HG03571 (cell line): ENCODE measurements at regions not wholly inside any gene's neighbourhood (a gene's known extent, or its start where the extent isn't known, plus 50 kb on each side); places are given as distances from the start of the nearest gene placed in this dataset.

Experiments used
- ATAC-seq: cut with Tn5 transposase; IDR thresholded peaks from one replicate; pipeline ENCODE4 v1.9.1; 2021; ENCODE audit not compliant: unreplicated experiment

DNA sequence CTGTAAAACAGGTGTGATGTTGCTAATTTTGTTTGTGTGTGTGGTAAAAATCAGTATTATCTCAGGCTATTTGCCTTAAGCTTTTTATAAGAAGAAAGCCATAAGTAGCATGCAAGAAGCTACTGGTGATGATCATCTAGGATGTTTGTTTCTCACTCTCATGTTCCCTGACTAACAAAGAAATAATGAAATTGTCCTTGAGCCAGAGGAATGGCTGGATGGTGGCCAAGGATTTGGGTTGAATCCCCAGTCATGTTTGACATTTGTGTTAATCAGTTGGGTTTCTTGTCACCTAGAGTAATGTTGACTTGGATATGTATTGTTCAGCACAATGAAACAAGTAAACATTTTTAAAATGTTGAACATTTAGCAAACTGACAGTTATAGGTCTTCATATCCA, 496.8 kb upstream of the ZEB2 start:
- no peak for ATAC-seq

DNA sequence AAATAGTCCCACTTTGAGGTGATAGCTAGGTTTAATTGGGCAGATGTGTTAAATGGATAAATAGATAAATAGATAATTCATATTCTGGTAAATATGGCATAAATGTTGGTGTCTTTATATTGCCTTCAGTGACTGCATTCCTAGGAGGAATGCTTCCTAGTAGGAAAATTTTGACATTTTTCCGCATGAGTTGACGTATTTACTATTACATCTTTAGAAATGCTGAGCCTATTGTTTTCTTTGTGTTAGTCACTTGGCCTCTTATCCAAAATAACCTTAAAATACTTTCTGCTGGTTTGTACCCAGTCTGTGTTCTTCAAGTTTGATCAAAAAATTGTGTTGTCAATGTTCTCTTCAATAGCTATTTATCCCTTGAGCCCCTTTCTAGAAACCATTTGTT, 495.6 kb upstream of the ZEB2 start:
- no peak for ATAC-seq

DNA sequence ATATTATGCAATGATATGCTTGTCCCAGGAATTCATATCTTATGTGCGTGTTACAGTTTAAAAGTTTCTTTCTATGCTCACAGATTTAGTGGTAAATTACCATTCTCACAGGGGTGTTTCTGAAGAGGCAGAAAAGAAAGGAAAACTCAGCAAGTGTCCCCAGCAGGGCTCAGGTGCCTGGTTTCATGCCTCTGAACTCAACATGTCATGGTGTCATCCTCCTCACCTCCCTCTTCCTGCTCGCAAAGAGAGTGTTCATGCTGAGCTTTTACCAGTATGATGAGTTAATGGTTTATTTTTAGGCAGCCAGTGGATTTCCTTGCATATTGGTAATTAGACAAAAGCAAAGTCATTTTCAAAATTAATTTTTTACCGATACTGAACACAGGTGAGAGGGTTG, 492.9 kb upstream of the ZEB2 start:
- ATAC-seq = no peak

DNA sequence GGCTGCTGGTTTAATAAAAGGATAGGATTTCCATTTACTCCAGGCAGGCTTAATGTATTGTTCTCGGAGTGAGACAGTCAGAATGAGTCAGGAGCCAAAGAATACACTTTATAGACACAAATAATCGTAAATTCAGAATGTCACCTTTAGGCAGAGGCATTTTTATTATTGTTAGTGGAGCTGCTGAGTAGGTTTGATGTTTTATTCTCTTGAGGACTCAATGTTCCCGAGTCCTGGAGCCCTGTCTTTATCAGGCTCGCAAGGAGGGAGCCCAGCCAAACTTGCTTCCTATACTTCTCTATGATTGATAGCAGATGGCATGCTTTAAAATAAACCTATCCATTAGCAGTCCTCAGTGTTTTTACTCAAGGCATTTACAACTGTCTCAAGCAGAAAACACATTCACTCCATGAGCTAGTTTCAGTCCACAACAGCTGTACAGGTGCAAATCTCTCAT, 492.3 kb upstream of the ZEB2 start:
- ATAC-seq = no peak

DNA sequence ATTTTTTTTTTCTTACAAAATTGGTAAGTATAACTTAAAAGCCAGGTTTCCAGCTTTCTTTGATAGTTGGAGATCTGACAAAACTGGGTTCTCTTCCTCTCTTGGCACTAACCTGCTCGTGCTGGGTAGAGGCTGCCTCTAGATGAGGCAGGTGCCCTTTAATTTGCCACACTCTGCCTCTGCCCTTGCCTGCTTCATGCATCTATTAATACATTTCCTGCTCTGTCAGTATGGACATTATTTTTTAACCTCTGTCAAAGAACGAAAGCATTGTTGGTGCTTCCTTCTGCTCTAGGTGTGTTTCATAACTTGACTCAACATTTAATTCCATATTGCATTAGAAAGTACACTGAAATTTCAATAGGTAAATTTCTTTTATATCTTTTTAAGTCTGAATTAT, 490.7 kb upstream of the ZEB2 start:
- no peak for ATAC-seq

DNA sequence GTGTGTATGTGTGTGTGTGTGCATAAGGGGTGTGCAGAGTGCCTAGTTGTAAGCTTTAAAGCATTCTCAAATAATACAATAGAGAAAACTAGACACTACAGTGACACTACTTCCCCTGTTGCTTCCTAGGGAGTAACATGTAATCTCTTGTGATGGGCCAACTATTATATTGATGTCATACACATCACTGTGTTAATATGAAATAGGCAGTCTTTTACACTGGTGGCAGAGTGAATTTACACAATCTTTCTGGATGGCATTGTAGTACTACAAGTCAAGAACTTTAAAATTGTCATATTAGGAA, 488.0 kb upstream of the ZEB2 start:
- ATAC-seq = no peak

DNA sequence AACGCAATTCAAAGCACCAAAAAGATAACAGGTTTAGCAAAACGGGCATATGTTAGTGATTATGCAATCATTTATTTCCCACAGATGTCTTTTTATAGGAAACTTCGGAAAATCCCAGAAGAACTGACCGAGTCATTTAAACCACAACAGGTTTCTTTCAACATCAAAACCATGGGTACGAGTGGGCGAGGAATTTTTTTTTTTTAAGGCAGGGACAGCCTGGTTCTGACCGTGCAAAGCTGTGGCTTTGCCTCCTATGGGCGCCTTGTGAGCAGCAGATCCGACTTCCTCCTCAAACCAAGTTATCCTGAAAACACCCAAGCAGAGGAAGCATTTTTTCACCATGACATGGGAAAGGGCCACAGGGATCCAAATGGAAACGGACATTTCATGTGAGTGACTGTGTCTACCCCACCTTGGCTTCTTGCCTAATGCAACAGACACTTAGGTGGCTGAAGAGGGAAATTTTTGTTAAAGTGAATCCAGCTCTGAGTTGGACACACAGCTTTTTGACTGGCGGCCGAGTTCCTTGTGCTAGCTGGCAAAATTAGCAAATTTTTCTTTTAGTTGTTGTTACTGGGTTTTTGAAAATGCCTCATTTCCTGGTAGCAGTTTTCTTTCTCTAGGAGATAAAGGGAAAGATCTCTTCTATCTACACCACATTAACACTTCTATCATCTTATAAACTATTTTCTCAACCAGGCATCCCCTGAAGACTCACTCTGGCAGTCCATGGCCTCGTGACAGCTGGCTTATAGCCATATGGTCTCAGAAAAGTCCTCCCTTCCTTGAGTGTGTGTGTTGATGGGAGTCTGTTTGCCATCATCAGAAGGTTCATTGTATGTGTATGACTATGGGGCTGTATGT, 487.4 kb upstream of the ZEB2 start:
- ATAC-seq = no peak

DNA sequence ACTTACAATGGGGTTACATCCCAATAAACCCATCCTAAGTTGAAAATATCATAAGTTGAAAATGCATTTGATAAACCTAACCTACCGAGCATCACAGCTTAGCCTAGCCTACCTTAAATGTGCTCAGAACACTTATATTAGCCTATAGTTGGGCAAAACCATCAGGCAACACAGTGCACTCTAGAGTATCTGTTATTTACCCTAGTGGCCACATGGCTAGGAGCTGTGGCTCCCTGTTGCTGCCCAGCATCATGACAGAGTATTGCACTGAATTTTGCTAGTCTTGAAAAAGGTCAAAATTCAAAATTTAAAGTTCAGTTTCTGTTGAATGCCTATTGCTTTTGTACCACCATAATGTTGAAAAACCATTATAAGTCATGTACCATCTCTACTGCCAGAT, 482.7 kb upstream of the ZEB2 start:
- ATAC-seq = no peak

DNA sequence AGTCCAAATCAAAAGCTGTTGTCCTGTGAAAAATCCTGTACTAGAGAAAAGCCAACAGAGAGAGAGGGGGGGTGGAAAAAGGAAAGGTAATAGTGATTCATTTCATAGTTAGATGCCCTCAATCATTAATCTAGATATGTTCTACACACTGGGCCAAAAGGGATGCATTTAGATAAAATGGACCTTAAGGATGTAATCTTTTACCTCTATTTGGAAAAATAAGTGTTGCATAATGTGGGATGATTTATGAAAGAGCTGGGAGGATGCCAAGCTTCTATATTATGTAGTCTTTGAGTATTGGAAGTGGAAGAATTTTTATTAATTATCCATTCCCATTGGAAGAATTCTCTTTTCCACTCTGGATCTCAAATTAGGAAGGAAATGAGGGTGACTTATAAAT, 480.5 kb upstream of the ZEB2 start:
- ATAC-seq = no peak

DNA sequence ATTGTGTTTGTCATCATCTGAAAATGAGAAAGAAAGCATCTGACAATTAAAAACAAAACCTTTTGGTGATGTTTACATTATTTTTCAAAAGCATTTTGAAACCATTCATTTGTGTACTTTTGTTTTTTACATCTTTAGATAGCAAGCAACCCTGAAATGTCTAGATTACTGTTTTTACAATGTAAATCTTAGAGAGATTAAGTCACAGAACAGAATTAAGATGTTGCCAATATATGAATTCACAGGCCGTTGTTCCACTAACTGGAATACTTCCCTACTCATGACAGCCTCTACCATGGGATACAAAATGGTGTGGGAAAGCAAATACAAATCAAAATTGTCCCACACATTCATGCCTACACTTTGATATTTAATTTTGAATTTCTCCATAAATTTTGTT, 480.0 kb upstream of the ZEB2 start:
- no peak for ATAC-seq

DNA sequence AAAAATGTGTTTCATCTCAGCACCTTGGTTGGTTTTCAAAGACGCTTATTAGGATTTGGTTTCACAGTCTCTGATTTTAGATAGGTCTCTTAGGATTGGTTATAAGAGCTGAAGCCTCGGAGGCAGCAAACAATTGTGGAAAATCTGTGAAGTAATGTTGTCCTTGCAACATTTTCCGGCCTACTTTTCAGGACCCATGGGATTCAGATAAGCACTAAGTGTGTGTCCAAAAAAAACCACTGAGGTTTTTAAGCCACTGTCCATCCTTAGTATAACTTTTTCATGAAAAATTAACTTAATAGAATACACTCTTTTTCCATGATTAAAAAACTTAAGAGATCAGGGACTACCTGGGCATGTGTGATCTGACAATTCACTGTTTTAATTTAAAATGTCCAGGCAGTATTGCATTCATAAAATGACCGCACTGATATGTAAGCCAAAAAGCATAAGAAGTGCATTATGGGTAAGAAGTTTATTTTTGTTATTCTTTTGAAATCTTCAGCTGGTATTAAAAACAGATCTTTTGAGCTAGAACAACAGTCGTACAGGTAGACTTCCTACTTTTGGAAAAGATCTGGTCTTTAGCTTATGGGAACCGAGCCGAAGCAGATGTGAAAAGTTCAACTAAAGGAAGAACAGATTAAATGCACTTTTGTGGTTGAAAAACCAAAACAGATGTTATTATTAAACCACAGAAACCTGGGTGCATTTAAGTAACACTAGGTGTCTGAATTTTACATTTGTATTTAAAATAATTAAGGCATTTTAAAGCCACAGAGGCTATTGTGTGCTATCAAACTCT, 479.4 kb upstream of the ZEB2 start:
- ATAC-seq = no peak

DNA sequence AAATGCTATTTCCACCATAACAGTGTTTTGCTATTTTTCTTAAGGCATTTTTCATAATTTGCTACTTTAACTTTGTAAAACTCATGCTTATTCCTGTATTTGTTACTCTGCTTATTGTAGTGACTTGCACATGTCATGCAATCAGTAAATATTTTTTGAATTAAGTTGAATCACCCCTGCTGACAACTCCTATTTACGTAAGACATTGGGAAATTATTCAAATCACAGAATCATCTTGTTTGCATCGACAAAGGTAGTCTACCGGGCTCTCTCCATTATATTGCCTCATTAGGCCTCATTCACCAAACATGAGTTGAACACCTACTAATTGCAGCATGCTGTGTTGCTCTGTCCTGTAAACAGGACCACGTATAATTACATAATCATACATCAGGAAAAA, 478.5 kb upstream of the ZEB2 start:
- no peak for ATAC-seq

DNA sequence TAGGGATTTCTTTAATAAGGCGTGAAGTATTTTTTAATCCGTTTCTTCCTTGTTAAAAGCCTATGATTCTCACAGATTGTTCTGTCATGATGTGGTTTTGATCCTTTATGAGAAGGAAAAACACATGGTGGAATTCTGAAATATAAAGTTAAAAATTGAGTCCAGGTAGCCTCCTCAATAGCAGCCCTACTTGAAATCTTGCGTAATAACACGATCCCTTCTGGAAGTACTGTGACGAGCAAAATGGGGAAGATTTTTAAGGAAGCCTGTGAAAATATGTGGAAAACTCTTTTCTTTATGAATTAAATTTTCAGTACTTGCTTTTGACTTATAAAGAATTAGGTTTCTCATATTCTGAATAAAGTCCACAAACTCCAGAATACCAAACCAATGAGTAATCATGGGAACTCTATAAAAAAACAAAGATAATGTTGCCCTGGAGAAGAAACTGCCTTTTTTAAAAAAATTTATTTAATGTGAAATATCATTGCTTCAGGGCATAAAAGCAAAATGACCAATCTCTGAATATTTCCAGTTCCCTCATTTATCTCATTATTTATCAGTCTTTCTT, 476.4 kb upstream of the ZEB2 start:
- no peak for ATAC-seq

DNA sequence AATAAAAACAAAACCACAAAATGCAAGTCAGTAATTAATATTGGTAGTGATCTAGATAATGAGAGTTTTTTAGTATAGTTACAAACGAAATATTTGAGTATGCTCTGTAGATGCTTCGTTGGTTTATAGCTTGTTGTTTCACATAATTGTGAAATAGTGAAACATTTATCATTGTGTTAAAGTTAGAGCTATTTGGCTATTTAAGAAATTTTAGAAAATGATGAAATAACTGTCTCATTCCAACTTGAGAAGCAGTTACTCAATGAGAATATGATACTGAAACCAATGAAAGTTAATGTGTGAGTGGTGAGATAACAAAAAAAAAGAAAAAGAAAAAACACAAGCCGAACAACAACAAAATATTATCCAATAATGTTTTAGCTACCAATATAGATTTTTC, 475.6 kb upstream of the ZEB2 start:
- ATAC-seq = no peak

DNA sequence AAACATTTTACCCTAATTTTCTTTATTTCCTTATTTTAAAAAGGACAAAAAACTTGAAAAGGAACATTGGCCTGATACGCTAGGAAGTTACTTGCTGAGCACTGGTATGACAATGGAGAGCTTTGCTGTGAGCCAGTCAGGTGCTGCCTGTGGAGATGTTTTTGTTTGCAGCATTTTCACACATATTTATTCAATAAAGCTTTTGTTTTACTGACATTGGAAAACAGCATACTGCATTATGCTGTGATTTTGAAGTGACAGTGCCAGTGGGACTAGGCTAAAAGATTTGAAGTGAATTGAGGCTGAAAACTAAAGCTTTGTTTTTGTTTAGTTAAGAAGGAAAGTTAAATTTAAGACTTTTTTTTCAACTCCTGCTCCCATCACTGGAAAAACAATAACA, 470.7 kb upstream of the ZEB2 start:
- ATAC-seq = no peak

DNA sequence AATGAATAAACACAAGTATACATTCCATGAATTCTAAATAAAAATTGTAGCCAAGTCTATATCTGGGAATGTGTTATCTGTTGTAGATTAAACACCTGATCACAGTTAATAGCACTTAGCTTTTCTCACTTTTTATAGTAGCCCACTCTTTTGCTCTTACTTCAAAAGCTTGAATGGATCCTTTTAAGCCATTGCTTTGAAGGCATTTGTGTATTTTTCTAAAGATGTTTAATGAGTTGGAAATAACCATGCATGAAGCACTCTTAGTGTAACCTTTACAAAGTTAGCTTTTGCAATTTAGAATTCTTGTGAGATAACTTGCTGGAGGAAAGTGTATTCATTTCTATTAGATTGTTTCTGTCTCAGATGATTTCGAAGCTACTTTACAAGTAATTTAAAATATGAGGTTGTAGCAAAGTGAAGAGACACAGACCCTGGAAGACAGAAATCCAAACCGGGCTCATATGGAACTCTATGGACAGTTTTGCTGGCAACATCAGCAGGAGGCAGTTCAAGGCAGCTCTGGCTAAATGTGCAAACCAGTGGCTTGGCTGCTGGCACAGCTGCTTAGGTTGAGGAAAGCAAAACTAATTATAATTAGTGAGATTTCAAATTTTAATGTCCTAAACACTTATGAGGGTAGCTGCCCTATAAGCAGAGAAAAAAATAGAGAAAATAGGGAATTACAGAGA, 469.8 kb upstream of the ZEB2 start:
- no peak for ATAC-seq

DNA sequence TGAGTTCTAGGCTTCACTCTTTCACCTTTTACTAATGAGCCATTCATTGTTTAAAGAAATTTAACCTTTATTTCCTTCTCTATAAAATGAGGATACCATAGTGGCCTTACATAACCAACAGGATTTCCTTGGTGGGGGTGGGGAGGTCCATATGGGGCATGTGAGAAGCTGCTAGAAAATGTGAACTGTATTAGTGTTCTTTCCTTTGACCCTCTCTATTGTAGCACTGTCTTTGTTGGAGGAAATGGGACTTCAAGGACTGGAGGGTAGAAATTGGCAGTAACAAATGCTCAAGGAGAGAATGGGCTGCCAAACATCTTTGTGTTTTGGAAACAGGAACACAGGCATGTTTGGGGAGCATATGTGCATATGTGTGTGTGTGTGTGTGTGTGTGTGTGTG, 468.7 kb upstream of the ZEB2 start:
- no peak for ATAC-seq

DNA sequence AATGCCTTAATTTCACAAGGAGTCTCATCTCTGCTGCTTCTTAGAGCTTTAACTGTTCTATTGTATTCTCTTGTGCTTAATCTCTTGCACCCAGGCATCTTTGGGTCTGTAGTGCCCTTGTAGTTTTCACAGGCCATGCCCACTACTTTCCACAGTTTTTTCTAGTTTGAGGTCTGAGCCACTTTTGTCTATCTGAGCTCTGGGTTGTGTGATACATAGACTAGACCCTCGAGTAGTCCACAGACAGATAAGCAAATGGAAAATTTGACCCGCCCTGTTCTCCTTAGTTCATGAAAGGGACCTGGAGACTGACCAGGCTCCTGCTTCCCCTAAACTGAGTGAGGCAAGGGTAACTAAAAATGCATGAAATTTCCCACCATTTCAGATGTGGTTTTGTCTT, 466.8 kb upstream of the ZEB2 start:
- no peak for ATAC-seq

DNA sequence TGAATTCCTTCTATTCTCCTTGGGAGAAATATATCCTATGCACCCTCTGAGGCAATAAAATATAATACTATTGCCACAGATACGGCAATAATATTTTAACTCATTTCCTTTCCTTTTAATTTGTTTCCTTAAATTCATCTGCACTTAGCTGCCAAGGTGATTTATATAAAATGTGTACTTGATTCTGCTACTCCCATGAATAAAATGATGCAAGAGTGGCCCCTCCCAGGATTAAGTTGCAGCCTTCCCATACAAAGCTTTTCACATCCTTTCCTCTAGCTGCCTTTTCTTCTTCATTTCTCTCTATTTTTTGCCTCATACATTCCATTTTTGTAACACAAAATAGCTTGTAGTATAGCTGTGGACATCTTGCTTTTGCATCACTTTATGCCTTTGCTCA, 464.1 kb upstream of the ZEB2 start:
- ATAC-seq = no peak

DNA sequence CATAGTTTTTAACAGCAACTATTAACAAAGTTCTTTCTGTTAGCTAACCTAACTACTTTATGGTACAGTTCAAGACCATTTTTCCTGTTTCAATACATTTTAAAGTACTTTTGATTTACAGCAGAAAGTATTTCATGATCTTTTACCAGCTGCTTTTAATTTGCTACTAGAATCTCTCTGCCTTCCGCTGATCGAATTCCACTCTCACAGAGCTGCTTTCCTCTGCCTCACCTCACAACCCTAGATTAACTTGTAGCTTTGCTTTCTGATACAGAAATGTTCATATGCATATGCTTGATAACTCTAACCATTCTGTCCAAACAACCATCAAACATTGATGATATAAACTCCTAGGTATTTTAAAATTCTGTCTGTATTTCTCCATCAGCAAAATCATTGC, 463.2 kb upstream of the ZEB2 start:
- no peak for ATAC-seq

DNA sequence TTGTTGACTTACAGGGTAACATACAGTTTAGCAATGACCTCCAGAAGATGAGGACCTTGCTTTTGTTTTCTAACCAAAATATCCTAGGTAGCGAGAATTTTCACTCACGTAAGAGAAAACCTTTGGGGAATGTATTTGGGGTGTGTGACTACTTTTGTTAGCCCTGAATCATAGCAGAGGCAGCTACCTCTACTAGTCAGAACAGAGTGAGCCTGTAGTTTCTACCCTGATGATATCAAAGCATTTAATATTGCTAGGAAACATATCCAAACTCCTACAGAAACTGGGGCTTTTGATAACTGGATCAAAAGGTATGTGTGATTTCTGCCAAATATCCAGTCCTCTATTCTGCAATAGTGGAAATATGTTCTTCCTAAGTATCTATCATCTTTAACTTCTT, 462.6 kb upstream of the ZEB2 start:
- ATAC-seq = no peak

DNA sequence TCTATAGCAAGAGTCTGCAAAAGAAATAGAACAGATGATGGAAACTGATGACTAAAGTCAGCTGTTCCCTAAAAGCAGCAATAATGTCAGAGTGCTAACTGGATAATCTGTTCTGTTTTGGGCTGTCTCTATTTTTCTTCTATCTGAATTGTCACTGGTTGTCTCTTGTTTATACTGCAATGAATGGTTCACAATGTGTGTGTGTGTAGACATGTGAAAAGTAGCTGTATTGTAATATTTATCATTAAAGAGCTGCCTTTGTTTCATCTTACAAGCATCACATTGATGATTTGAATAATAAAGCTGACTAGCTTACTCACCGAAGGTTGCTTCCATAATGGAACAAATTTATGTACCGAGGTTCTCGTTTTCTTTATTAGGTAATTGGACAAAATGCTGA, 456.0 kb upstream of the ZEB2 start:
- no peak for ATAC-seq
